Epithelial cell of esophagus (primary cell): ENCODE measurements at regions not wholly inside any gene's neighbourhood (a gene's known extent, or its start where the extent isn't known, plus 50 kb on each side); places are given as distances from the start of the nearest gene placed in this dataset.

Experiments
- DNase-seq: peaks from one replicate; pipeline ENCODE4 v3.0.0; 2010; ENCODE audit warnings: low read depth
- H3K4me3 ChIP-seq: 2 replicates; pipeline ENCODE4 v1.5.1; 2011; ENCODE audit warnings: mild to moderate bottlenecking, low read length, control low read depth
- TF ChIP-seq, protein P1 (sequence below): IDR thresholded peaks from 2 replicates; pipeline ENCODE4 v1.5.1; 2011; ENCODE audit warnings: low read depth, mild to moderate bottlenecking, low read length, control low read depth, inconsistent platforms; ENCODE audit not compliant: insufficient read depth; ENCODE audit errors: missing control alignments

DNA sequence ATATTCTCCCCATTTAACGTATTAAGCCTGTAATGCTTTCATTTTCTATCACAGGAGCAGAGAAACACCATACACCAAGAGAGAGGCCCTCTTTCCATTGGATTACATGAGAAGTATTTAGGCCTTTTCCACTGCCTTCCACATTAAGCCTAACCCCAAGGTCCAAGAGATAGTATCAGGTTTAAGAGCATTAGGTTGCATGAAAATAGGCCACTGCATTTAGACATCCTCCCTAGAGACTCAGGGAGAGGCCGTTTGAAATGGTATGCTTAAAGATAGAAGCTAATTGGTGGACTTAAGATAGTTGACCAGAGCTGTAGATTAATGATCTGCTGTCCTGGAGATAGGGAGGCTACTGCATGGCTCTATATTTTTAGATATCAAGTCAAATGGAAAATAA lies 128.5 kb upstream of the PTPRM start:
- H3K4me3 ChIP-seq: no peak overlapping the region
- DNase-seq: no peak

DNA sequence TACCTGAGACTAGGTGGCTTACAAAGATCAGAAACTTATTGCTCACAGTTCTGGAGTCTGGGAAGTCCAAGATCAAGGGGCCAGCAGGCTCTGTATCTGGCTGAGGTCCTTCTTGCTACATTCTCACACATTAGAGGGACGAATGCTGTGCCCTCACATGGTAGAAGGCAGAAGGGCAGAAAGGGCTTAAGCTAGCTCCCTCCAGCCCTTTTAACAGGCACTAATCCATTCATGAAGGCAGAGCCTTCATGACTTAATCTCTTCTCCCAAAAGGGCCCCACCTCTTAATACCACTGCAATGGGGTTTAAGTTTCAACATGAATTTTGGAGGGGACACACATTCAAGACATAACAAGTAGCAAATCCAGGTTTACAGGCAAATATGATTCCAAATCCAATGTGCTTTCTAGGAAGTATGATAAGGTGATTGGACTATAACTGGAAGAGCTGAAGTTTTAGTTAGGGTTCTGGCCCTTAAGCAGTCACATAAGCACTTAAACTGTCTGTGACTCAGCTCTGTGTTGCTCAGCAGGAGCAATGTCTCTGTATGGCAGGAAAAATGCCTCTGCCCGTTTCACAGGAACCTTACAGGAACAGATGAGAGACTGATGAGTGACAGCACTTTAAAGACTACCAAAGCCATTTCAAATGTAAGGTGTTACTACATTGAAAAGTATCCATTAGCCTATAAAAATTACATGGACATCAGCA lies 119.6 kb upstream of the PTPRM start:
- peak; percentile 63 for DNase-seq
- no peak overlapping the region for H3K4me3 ChIP-seq
- TF ChIP-seq, protein P1, sequence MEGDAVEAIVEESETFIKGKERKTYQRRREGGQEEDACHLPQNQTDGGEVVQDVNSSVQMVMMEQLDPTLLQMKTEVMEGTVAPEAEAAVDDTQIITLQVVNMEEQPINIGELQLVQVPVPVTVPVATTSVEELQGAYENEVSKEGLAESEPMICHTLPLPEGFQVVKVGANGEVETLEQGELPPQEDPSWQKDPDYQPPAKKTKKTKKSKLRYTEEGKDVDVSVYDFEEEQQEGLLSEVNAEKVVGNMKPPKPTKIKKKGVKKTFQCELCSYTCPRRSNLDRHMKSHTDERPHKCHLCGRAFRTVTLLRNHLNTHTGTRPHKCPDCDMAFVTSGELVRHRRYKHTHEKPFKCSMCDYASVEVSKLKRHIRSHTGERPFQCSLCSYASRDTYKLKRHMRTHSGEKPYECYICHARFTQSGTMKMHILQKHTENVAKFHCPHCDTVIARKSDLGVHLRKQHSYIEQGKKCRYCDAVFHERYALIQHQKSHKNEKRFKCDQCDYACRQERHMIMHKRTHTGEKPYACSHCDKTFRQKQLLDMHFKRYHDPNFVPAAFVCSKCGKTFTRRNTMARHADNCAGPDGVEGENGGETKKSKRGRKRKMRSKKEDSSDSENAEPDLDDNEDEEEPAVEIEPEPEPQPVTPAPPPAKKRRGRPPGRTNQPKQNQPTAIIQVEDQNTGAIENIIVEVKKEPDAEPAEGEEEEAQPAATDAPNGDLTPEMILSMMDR: no peak

More for the DNA sequence above, 128.5 kb upstream of the PTPRM start:
- TF ChIP-seq, protein P1: no peak

- TF ChIP-seq, protein P1: peak; percentile 63
- DNase-seq: peak; percentile 39
Measured at GRCh38 chr18:7452331-7452730, 114.8 kb upstream of the PTPRM start.

GRCh38 chr18:7454429-7454828 lies 112.7 kb upstream of the PTPRM start:
- DNase-seq: no peak
- TF ChIP-seq, protein P1: no peak

More at GRCh38 chr18:7452331-7452730, 114.8 kb upstream of the PTPRM start:
- no peak overlapping the region for H3K4me3 ChIP-seq

GRCh38 chr18:7456376-7456775 lies 110.7 kb upstream of the PTPRM start:
- DNase-seq: no peak
- TF ChIP-seq, protein P1: no peak
- H3K4me3 ChIP-seq: no peak overlapping the region

More at GRCh38 chr18:7454429-7454828, 112.7 kb upstream of the PTPRM start:
- no peak overlapping the region for H3K4me3 ChIP-seq

- no peak overlapping the region for H3K4me3 ChIP-seq
- DNase-seq: no peak
- TF ChIP-seq, protein P1: no peak
Measured at GRCh38 chr18:7457262-7457661, 109.9 kb upstream of the PTPRM start.

DNA sequence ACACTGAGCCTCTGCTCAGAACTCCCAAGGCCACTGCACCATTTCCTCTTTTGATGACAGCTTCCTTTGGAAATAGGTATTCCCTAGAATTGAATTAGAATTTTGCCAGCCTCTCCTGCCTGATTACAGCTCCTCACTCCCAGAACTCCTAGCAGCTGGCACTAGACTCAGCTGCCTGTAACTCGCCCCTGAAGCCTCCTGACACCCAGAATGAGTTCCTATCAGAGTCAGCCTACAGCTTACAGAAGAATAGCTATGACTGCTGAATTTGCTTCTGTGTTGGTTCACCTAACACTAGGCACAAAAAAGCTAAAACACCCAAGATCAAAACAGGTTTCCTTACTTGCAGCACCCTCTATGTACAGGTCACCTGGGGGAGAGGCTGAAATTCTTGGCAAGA lies 108.2 kb upstream of the PTPRM start:
- no peak for DNase-seq
- no peak overlapping the region for H3K4me3 ChIP-seq
- TF ChIP-seq, protein P1: no peak
